Astrocyte of the cerebellum (primary cell): ENCODE measurements at regions not wholly inside any gene's neighbourhood (a gene's known extent, or its start where the extent isn't known, plus 50 kb on each side); places are given as distances from the start of the nearest gene placed in this dataset.

Experiments used
- DNase-seq: peaks from one replicate; pipeline ENCODE4 v3.0.0-alpha.2; 2011; ENCODE audit warnings: low read depth
- H3K4me3 ChIP-seq: 2 replicates; pipeline ENCODE4 v1.5.1; 2011; ENCODE audit warnings: mild to moderate bottlenecking, low read depth, low read length, moderate library complexity
- CTCF ChIP-seq: IDR thresholded peaks from 2 replicates; pipeline ENCODE4 v1.5.1; 2012; ENCODE audit warnings: low read length, low read depth, moderate library complexity, mild to moderate bottlenecking; ENCODE audit errors: missing control alignments
- in situ Hi-C: cut with HindIII; loops from 2 replicates; pipeline ENCODE4 v1.10.0; 2017; ENCODE audit warnings: low sequenced_read_pairs

- in situ Hi-C loops, result no loop called here
- H3K4me3 ChIP-seq, result no peak overlapping the region
- DNase-seq, result no peak
- no peak for TF ChIP-seq CTCF
Measured at GRCh38 chr1:96183928-96184327, 537.7 kb upstream of the PTBP2 start.

GRCh38 chr1:96185181-96185580, 536.4 kb upstream of the PTBP2 start:
- H3K4me3 ChIP-seq, result no peak overlapping the region
- in situ Hi-C loops, result no loop called here
- no peak for DNase-seq
- TF ChIP-seq CTCF, result no peak

- no peak for TF ChIP-seq CTCF
- DNase-seq, result no peak
- in situ Hi-C loops, result no loop called here
- H3K4me3 ChIP-seq, result no peak overlapping the region
Measured at GRCh38 chr1:96187020-96187419, 534.6 kb upstream of the PTBP2 start.

- H3K4me3 ChIP-seq, result no peak overlapping the region
- no peak for DNase-seq
- in situ Hi-C loops, result no loop called here
- TF ChIP-seq CTCF, result no peak
Measured at GRCh38 chr1:96191165-96191564, 530.4 kb upstream of the PTBP2 start.

- H3K4me3 ChIP-seq, result no peak overlapping the region
- in situ Hi-C loops, result no loop called here
- no peak for TF ChIP-seq CTCF
- DNase-seq, result no peak
Measured at GRCh38 chr1:96206451-96206850, 515.1 kb upstream of the PTBP2 start.

GRCh38 chr1:96207936-96208335, 513.6 kb upstream of the PTBP2 start:
- no peak for TF ChIP-seq CTCF
- H3K4me3 ChIP-seq, result no peak overlapping the region
- DNase-seq, result no peak
- in situ Hi-C loops, result no loop called here

- no peak overlapping the region for H3K4me3 ChIP-seq
- DNase-seq, result no peak
- in situ Hi-C loops, result no loop called here
- TF ChIP-seq CTCF, result no peak
Measured at GRCh38 chr1:96208428-96208827, 513.2 kb upstream of the PTBP2 start.
